ENCODE measurements at regions not wholly inside any gene's neighbourhood (a gene's known extent, or its start where the extent isn't known, plus 50 kb on each side); places are given as distances from the start of the nearest gene placed in this dataset.

- TF ChIP-seq BRCA1 (IDR thresholded peaks at IDR 0.05; ENCODE audit: low read depth, low read length) (no peak), CREB1 (IDR thresholded peaks at IDR 0.05) (no peak), TAF7 (optimal IDR thresholded peaks at IDR 0.05; ENCODE audit: borderline replicate concordance, low read depth, low read length) (no peak)
Observed at GRCh38 chr12:114855678-114856077, 171.7 kb upstream of the TBX3 start (continued).

Data from H1 (cell line).